Kidney (tissue), 13 donors: ENCODE measurements at regions not wholly inside any gene's neighbourhood (a gene's known extent, or its start where the extent isn't known, plus 50 kb on each side); places are given as distances from the start of the nearest gene placed in this dataset.

Experiments used
- DNase-seq, 5 donors: peaks; one replicate each; pipeline ENCODE4 v3.0.0-alpha.2; 2013 to 2020
- FAIRE-seq: peaks from 2 replicates; lab custom pipeline; 2012; peaks lifted over from hg19 to GRCh38; lab: Jason Lieb, UNC
- H3K27ac ChIP-seq, 2 donors: one replicate each; pipeline ENCODE4 v1.7.0; 2013; ENCODE audit warnings: low read depth in 2 of 2, low read length in 2 of 2, inconsistent platforms in 1 of 2
- H3K27me3 ChIP-seq: one replicate; pipeline ENCODE4 v1.7.1; 2013; ENCODE audit warnings: low read length, inconsistent platforms; ENCODE audit not compliant: control insufficient read depth, insufficient read depth
- H3K36me3 ChIP-seq, 3 donors: one replicate each; pipeline versions ENCODE4 v1.7.0 to v1.7.1; 2013; ENCODE audit warnings: low read length in 3 of 3, control low read depth in 1 of 3, inconsistent platforms in 1 of 3; ENCODE audit not compliant: insufficient read depth in 3 of 3, control insufficient read depth in 2 of 3
- H3K4me1 ChIP-seq, 3 donors: one replicate each; pipeline versions ENCODE4 v1.7.0 to v1.7.1; 2013; ENCODE audit warnings: low read length in 3 of 3, inconsistent platforms in 1 of 3, low read depth in 1 of 3; ENCODE audit not compliant: control insufficient read depth in 2 of 3, insufficient read depth in 2 of 3
- H3K4me3 ChIP-seq, 3 donors: one replicate each; pipeline versions ENCODE4 v1.7.0 to v1.8.1; 2013; ENCODE audit warnings: low read length in 3 of 3, control low read depth in 1 of 3, inconsistent platforms in 1 of 3
- H3K9ac ChIP-seq, 3 donors: one replicate each; pipeline versions ENCODE4 v1.7.0 to v1.7.1; 2013; ENCODE audit warnings: low read length in 3 of 3, control low read depth in 1 of 3, inconsistent platforms in 1 of 3
- H3K9me3 ChIP-seq, 3 donors: one replicate each; pipeline versions ENCODE4 v1.7.0 to v1.7.1; 2013; ENCODE audit warnings: low read length in 3 of 3, control low read depth in 1 of 3, inconsistent platforms in 1 of 3; ENCODE audit not compliant: control insufficient read depth in 2 of 3, insufficient read depth in 1 of 3
- CTCF ChIP-seq: IDR thresholded peaks from 3 replicates; pipeline ENCODE4 v1.5.1; 2012; ENCODE audit warnings: mild to moderate bottlenecking, moderate library complexity, borderline replicate concordance; ENCODE audit not compliant: insufficient read depth; ENCODE audit errors: extremely low read depth
- intact Hi-C: fragments of 100-400 bp; cut with DNase I; formaldehyde crosslinking; loops from one replicate; pipeline ENCODE4 v1.11.1; 2022
- donor health status: control.
- donor health status: control.
- donor health status: control.
- donor health status: control.
- donor health status: control.
- donor health status: DM: yes; HTN: yes; CAD: no.
- donor health status: Normal renal cell carcinoma (clear cell type).

GRCh38 chr3:71873093-71873611, 88.2 kb upstream of the PROK2 start:
- Histone ChIP-seq H3K4me3 (no peak overlapping the region), H3K27me3 (no peaks in the 10 kb centered on the region), H3K27ac (no peak overlapping the region), H3K4me1 (no peaks in the 10 kb centered on the region), H3K9ac (no peak overlapping the region), H3K36me3 (no peaks in the 10 kb centered on the region), H3K9me3 (no peaks in the 10 kb centered on the region)
- TF ChIP-seq CTCF = no peak
- FAIRE-seq (no peak), DNase-seq (no peak)
- intact Hi-C loops = no loop called here

GRCh38 chr3:71872256-71872655, 87.3 kb upstream of the PROK2 start:
- Histone ChIP-seq H3K9ac (no peak overlapping the region), H3K27me3 (no peaks in the 10 kb centered on the region), H3K27ac (no peak overlapping the region), H3K4me1 (no peaks in the 10 kb centered on the region), H3K9me3 (no peaks in the 10 kb centered on the region), H3K36me3 (no peaks in the 10 kb centered on the region), H3K4me3 (no peak overlapping the region)
- no peak for TF ChIP-seq CTCF
- FAIRE-seq (no peak), DNase-seq (peak in 2 of 5 donors; percentile 24)
- intact Hi-C loops = no loop called here

GRCh38 chr3:71870966-71871512, 86.1 kb upstream of the PROK2 start:
- no peaks in the 10 kb centered on the region for H3K4me1 ChIP-seq
- no peak for FAIRE-seq
- intact Hi-C loops = no loop called here
- no peak overlapping the region for H3K4me3 ChIP-seq
- H3K27me3 ChIP-seq = no peaks in the 10 kb centered on the region
- no peaks in the 10 kb centered on the region for H3K9me3 ChIP-seq
- no peak overlapping the region for H3K27ac ChIP-seq
- no peak for DNase-seq
- TF ChIP-seq CTCF = no peak
- no peak overlapping the region for H3K9ac ChIP-seq
- no peaks in the 10 kb centered on the region for H3K36me3 ChIP-seq

DNA sequence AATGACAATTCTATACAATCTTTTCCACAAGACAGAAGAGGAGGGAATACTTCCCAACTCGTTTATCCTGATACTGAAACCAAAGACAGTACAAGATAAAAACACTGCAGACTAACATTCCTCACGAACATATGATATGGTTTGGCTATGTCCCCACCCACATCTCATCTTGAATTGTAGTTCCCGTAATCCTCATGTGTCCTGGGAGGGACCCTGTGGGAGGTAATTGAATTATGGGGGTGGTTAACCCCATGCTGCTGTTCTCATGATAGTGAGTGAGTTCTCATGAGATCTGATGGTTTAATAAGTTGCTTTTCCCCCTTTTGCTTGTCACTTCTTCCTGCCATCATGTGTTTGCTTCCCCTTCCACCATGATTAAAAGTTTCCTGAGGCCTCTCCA, 83.9 kb upstream of the PROK2 start:
- no peak overlapping the region for H3K27ac ChIP-seq
- H3K4me3 ChIP-seq = no peak overlapping the region
- H3K36me3 ChIP-seq = no peaks in the 10 kb centered on the region
- TF ChIP-seq CTCF = no peak
- no peak for FAIRE-seq
- no peaks in the 10 kb centered on the region for H3K9me3 ChIP-seq
- intact Hi-C loops = no loop called here
- H3K4me1 ChIP-seq = no peaks in the 10 kb centered on the region
- H3K27me3 ChIP-seq = no peaks in the 10 kb centered on the region
- no peak for DNase-seq
- no peak overlapping the region for H3K9ac ChIP-seq
